NOMO-1 treated with dmso at 0.1 percent for 144 hours (cell line): ENCODE measurements at regions not wholly inside any gene's neighbourhood (a gene's known extent, or its start where the extent isn't known, plus 50 kb on each side); places are given as distances from the start of the nearest gene placed in this dataset.

Experiments
- DNase-seq: peaks from one replicate; lab custom pipeline; 2025; ENCODE audit not compliant: unreplicated experiment; lab: John Stamatoyannopoulos, UW

DNA sequence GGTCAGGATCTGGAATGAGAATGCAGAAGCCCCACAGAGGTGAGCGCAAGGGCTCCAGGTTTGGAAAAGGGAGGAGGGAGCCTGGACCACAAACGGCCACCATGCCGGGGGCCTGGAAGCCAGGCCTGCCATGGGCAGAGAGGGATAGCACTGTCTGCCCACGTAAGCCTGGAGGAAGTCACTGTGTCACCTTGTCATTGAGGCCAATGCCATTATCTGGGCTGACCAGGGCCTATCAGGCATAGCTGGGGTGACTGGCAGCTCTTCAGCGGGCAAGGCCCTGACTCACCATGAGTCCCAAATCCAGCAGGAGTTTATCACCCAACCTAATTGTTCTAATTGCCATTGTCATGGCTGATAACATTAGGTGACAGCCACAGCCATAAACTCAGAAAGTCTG, 84.6 kb downstream of the MATN1 start:
- no peak for DNase-seq

DNA sequence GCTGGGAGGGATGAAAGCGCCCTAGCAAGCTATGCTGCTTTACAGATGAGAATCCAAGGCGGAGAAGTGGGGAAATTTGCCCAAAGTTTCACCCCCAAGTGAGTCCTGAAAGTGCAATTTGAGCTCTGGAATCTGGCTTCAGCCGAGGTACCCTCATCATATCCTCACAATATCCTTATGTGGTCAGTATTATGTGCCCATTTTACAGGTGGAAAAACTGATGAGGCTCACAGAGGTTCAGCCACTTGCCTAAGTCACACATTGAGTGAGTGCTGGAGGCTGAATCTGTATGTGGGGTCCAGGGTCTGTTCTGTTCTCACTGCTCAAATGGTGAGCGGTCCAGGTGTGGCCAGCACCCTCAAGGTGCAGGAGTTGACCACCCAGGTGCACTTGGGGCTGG, 85.3 kb downstream of the MATN1 start:
- no peak for DNase-seq

DNA sequence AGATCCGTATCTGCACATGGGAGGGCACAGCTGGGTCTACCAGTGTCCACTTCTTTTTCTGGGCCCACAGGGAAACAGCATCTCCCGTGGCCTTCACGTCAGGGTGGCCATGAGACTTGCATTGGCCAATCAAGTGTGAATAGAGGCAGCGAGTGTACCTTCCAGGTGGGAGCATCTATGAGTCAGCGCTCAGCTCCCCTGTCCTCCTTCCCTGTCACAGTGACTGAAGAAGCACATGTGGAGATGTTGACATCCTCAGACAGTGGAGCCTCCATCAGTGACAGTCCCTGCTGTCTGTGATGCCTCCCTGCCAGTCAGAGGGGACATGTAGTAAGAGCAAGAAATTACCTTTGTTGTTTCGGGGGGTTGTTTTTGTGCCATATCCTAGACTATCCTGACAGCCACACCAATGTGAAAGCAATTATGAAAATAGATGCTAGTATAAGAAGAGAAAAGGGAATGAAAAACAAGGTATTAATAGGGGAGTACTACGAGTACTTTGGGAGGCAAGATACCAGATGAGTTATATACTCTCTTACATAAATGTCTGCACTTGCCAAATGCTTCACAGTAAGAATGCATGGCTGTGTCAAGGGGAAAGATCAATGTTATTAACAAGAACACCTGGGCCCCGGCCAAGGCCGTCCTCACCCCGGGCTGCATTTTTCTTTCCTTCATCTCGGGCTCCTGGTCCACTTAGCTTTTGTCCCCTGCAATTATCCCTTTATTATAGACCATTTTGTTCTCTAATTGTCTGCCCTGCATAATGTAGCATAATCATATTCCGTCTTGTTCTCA, 86.0 kb downstream of the MATN1 start:
- DNase-seq, result no peak

DNA sequence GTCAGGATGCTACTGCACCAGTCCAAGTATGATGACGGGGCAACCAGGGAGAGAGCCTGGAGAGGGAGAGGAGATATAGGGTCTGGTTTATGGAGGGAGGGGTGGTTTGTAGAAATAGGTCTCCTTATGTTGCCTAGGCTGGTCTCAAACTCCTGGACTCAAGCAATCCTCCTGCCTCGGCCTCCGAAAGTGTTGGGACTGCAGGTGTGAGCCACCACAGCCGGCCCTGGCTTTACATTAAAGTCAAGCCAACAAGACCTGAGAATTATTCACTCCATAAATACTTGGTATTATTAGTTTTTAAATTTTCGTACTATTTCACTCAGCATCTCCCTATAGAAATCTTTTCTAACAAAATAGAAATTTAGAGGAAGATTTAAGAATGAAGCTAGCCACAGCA, 86.8 kb downstream of the MATN1 start:
- DNase-seq, result no peak

DNA sequence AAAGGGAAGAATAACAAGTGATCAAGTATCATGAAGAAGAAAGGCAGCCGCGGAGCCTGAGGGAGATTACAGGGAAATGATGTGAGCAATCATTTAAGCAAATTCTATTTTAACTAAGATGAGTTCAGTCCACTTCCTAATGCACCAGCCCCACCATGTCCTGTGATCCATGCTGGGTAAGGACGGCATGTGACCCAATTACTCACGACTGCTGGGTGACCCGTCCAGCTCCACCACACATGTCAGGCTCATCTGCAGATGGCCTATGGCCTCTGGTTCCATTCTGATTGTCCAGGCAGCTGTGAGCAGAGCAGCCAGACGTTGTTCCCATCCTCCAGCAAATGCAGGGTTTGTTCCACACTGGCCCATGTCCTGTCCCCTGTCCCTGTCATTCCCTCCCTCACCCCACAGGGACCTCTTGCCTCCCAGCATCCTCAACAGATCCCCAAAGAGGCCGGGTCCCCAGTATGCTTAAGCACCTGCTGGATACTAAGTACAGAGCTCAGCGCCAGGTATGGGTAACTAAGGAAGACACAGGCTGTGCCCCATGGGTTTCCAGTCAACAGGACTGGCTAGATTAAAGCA, 87.9 kb downstream of the MATN1 start:
- DNase-seq, result no peak

DNA sequence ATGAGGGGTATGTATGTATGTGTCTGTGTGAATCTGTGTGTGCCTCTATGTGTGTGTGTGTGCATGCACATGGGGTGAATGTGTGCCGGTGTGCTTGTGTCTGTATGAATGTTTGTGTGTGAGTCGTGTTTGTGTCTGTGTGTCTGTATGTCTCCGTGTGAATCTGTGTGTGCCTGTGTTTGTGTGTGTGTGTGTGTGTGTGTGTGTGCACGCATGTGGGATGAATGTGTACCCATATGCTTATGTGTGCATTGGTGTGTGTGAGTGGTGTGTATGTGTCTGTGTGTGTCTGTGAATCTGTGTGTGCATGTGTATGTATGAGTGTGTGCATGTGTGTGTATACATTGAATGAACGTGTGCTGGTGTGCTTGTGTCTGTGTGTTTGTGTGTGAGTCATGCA, 88.9 kb downstream of the MATN1 start:
- DNase-seq, result no peak

DNA sequence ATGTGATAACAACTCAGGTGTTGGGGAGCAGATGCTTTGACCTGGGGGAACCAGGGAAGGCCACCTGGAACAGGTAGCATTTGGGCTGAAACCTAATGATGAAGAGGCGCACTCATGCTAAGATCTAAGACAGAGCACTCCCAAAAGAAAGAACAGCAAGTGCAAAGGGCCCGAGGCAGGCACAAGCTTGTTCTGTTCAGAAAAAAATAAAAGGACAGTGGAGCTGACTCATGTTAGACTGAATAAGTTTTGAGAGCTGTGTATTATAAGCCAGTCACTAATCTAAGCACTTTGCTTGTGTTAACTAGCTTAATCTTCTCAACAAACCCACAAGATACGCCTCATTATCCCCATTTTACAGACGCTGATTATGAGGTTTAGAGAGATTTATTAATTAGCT, 90.1 kb downstream of the MATN1 start:
- no peak for DNase-seq

DNA sequence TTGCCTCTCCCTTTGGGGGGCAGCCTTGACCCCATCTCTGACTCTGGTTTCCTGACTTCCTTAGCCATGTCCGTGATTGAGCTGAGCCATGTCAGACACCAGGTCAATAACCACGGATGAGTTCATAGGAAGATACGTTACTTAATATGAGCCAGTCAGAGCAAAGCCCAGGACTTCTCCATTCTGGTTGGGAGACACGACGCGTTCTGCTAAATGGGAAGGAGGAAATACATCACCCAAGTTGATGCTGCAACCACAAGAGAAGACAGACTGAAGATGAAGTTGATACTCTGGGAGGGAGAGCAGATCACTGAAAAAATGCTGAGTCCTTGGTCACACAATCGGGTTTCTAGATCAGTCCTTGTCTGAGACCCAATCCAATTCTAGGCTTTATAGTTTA, 90.9 kb downstream of the MATN1 start:
- peak; percentile 6 for DNase-seq

DNA sequence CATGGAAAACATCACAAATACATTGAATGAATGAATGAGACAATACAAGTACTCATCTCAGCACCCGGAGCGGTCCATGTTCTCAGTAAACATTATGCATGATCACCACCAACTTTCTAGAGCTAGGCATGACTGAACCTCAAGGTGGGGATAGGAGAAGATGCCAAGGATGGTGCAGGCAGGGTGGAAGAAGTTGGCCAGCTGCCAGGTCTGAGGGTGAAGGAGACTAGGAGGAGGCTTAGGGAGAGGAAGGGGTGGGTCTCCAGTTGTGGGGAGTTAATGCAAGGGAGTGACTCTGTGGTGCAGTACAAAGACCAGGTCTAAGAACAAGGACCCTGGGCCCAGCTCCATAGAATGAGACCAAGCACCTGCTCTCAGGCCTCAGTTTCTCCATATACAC, 91.7 kb downstream of the MATN1 start:
- no peak for DNase-seq

DNA sequence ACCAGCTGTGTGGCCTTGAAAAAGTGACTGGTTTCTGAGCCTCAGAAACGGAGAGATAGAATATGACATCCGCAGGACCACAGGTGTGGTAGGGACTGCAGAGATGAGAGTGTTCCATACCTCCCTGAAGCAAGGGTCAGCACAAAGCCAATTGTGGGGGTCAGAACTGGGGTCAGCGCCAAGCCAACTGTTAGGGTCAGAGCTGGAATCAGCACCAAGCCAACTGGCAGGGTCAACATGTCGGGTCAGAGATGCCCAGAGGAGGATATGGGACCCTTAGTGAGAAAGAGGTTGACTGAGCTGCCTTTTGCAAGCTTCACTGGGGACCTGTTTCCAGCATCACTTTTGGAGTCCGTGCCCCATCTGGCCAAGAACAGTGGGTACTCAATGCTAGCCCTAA, 93.9 kb downstream of the MATN1 start:
- no peak for DNase-seq

DNA sequence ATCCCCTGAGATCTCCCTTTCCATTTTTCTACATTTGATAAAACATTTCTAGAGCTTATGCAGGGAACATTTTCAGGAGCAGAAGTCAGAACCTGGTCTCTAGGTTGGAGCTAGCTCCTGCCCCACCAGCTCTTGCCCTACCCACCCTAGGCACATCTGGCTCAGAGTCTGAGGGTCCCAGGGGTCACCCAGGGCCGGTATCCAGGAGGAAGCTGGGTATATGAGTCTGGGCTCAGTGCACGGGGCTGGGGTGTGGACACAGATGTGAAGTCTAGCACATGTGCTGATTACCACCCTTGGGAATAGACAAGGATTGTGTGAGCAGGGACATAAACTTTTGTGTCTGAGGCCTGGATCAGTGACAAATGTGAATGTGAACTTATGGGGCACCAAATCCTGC, 95.4 kb downstream of the MATN1 start:
- no peak for DNase-seq

DNA sequence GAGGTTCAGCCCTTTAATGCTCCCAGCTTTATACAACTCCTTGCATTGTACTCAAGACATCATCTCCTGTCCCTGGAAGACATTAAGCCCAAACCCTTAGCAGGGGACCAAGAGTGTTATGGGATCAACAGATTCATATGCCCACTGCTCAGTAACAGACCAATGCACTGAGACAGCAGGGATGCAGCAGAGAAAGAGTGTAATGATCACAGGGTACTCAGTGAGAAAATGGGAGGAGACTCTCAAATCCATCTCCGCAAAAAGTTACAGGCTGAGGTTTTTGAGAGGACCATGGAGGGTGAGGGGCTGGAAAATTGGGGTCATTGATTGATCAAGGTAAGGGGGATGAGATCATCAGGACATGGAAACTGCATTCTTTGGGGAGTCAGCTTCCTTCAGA, 96.2 kb downstream of the MATN1 start:
- DNase-seq, result no peak

DNA sequence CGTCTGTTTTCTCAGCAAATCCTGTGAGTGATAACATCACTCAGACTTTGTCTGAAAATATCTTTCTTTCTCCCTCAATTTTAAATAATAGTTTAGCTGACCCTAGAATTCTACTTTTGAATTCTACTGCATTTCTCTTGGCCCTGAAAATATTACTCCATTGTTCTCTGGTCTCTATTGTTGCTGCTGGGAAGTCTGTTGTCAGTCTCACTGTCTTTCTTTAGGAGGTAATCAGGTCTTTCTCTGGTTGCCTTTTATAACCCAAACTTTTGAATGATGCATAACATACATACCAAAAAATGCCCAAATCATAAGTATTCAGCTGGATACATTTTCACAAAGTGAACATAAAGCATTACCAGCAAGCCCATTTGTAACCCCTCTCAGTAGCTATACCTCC, 100.0 kb downstream of the MATN1 start:
- no peak for DNase-seq

DNA sequence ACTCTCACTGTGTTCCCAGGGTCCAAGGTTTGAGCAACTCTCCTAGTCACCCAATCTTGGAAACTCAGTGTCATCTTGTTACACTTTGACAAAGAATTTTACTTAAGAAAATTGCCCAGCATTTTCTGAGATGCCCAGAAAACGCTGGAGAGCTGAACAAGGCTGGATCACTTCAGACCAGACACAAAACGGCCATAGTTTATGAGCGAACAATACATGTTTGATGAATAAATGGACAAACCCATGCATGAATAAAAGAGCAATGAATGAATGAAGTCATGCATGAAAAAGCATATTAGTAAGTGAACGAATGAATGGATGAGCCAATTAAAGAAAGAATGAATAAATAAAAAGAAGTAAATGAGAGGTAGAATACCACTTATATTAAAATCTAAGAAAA, 103.8 kb downstream of the MATN1 start:
- no peak for DNase-seq

DNA sequence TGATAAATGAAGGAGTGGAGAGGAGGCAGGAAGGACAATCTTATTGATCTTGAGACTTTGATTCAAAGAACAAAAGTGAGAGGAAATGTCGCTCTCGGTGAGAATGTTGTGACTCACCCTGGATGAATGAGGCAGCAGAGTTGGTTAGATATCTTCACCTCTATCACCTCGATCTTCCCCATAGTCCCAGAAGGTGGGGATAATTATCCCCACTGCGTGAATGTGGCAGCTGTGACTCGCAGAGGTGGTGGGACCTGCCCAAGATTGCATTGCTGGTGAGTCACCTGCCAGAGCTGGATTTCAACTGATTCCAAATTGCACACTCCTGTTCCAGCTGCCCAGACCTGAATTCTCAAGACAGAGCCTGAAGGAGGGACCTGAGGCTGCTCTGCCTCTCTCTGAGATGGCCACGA, 105.0 kb downstream of the MATN1 start:
- DNase-seq, result no peak

DNA sequence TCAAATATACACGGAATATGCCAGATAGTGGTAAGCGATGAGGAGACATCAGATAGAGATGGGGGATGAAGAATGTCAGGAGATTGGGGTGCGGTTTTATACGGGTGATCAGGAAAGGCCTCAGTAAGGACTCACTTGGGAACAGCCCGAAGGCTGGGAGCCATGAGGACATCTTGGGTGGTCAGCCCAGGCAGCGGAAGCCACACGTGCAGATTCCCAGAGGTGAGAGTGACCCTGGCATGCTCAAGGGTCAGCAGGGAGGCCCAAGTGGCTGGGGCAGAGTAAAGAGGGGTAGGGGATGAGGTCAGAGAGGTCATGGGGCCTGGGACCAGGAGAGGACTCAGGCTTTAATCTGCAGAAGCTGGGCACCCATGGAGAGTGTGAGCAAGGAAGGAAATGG, 106.6 kb downstream of the MATN1 start:
- DNase-seq, result no peak

DNA sequence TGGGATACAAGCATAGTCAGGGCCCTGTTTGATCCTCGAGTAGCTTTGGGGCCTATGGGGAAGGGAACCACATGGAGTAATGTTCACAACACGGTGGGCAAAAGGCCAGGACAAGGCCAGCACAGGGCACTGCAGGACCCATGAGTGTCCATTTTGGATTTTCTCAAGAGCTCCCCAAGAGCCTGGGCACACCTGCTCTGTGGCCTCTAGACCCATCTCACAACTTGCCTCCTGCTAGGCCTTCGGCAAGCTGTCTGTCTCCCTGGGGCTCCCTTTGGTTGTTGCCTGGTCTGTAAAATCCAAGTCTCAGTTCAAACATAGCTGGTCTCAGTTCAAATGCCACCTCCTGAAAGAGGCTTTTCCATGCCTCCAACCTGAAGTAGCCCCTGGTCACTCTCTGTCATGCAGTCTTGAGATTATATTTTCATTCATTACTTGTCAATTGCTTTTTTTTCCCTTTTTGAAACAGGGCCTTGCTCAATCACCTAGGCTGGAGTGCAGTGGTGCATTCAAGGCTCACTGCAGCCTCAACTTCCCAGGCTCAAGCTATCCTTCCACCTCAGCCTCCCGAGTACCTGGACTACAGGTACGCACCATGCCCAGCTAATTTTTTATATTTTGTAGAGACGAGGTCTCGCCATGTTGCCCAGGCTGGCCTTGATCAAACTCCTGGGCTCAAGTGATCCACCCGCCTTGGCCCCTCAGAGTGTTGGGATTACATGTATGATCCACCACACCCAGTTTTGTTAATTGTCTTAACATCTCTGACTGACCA, 107.4 kb downstream of the MATN1 start:
- no peak for DNase-seq

DNA sequence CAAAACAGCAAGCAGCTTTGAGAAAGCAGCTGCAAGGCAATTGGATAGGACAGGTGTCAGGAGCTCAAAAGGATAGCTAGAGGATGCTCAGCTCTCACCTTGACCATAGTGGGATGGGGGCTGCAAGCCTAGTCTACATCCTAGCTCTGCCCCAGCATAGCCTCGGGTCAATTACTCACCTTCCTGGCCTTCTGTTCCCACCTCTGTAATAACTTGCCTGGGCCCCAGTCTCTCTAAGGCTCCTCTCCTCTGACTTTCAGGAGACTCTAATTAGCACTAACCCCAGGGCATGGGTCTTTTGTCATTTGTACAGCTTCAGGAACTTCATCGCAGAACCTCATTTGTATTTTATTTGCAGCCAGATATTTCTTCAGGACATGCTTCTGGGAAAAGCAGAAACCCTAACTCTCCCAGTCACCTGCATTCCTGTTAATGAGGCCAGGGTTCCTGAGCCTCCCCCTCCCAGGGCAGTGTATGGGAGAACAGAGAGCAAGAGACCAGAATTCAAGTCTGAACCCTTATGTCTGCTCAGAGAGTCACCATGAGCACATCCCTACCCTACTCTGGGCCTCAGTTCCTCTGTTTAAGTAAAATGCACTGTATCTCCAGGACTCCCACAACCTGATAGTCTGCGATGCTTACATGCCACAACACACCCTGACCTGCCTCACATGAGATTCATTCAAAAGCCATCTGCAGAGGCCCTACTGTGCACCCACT, 108.1 kb downstream of the MATN1 start:
- DNase-seq, result no peak

DNA sequence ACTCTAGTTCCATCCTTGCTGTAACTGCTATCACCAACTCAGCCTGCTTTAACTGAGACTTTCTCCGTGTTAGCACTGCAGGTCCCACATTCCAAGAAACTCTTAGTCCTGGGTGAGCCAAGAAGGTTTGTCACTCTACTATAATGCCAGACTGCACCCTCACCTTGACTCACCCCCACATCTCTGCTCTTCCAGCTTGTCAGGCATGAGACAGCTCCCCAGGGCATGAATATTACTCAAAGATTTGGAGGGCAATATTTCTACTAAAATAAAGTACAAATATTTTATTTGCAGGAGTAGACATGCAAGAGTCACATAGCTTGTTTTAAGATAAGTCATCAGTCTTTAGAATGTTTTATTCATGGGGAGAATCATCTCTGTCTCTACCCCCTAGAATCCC, 110.2 kb downstream of the MATN1 start:
- no peak for DNase-seq

DNA sequence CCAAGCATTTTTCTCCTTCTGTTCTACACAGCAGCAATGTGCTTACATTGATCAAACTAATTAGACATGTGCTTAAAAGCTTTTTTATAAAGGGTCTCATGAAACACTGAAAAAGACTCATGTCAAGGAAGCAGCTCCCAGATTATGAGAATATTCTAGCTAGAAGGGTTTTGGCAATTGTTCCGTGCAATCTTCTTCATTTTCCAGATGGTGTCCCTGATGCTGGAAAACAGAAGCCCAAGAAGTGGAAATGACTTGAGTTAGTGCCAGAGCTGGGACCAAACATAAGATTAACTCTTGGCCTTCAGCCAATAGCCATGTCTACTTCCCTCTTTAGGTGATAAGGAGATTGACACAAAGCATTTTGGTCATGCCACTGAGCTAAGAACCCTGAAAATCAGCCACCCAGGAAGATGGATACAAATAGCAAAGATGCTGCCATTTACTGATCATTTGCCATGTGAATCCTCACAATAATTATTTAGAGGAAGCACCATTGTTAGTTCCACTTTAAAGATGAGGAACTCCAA, 110.8 kb downstream of the MATN1 start:
- DNase-seq, result no peak

DNA sequence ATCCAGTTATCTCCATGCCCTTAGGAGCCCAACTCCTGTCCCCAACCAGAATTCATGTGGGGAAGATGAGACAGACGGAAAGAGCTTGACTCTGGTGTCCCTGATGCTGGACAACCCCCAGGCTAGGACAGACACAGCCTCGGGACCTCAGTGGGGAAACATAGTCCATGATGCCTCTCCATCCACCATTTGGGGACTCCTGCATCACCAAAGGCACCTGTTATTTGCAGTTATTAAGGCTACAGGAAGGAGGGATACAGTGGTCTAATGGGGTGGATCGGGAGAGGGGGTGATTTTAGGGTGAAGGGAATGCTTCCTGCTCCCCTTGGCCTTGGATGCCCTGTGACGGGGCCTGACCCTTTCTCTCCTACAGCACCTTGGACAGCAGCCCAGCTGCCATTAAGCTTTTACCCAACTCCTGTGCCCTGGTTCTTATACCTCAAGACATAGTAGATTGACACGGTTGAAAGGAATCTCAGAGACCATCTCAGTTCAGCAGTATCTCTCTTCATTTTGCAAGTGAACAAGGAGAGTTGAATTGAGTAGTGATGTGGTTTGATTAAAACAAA, 111.6 kb downstream of the MATN1 start:
- DNase-seq, result no peak
